SK-N-SH treated with all-trans-retinoic acid at 6 μM for 48 hours (cell line): ENCODE measurements at regions not wholly inside any gene's neighbourhood (a gene's known extent, or its start where the extent isn't known, plus 50 kb on each side); places are given as distances from the start of the nearest gene placed in this dataset.
"Not testable (repeated sequence)": the region's sequence is repeated elsewhere in the genome, so short reads cannot be mapped to it uniquely, and the experiment has no call there.

Experiments used
- ATAC-seq: fragments of 200-7000 bp; cut with Tn5 transposase; 3 replicates; pipeline ENCODE4 v1.9.1; 2020; ENCODE audit warnings: mild to moderate bottlenecking, moderate library complexity
- ARNTL ChIP-seq: fragments of 450-650 bp; formaldehyde crosslinking; IDR thresholded peaks from 2 replicates; pipeline ENCODE4 v1.5.0; 2020; ENCODE audit warnings: low read depth, mild to moderate bottlenecking, moderate library complexity, borderline replicate concordance
- CSDC2 ChIP-seq: fragments of 250-450 bp; sonication (Bioruptor Pico); IDR thresholded peaks from 2 replicates; pipeline ENCODE4 v1.5.0; 2020; ENCODE audit warnings: mild to moderate bottlenecking, moderate library complexity
- CSRNP3 ChIP-seq: fragments of 250-450 bp; sonication (Bioruptor Pico); IDR thresholded peaks from 2 replicates; pipeline ENCODE4 v1.5.1; 2021; ENCODE audit warnings: mild to moderate bottlenecking, moderate library complexity
- ESRRG ChIP-seq: fragments of 250-450 bp; sonication (Bioruptor Pico); IDR thresholded peaks from 2 replicates; pipeline ENCODE4 v1.6.1; 2021; ENCODE audit warnings: mild to moderate bottlenecking
- ISL1 ChIP-seq: fragments of 250-450 bp; sonication (Bioruptor Pico); IDR thresholded peaks from 2 replicates; pipeline ENCODE4 v2.1.2; 2022; ENCODE audit warnings: mild to moderate bottlenecking, moderate library complexity
- PPARA ChIP-seq: fragments of 250-450 bp; sonication (Bioruptor Pico); IDR thresholded peaks from 2 replicates; pipeline ENCODE4 v1.5.0; 2020; ENCODE audit warnings: mild to moderate bottlenecking, borderline replicate concordance
- TOX ChIP-seq: fragments of 250-450 bp; sonication (Bioruptor Pico); IDR thresholded peaks from 2 replicates; pipeline ENCODE4 v1.8.0; 2021; ENCODE audit warnings: mild to moderate bottlenecking, moderate library complexity, borderline replicate concordance
- TSHZ2 ChIP-seq: fragments of 250-450 bp; sonication (Bioruptor Pico); IDR thresholded peaks from 2 replicates; pipeline ENCODE4 v1.5.0; 2020; ENCODE audit warnings: mild to moderate bottlenecking, moderate library complexity
- ZC3H10 ChIP-seq: fragments of 250-450 bp; sonication (Bioruptor Pico); IDR thresholded peaks from 2 replicates; pipeline ENCODE4 v1.5.1; 2021; ENCODE audit warnings: mild to moderate bottlenecking, moderate library complexity
- ZFP3 ChIP-seq: fragments of 250-450 bp; sonication (Bioruptor Pico); IDR thresholded peaks from 2 replicates; pipeline ENCODE4 v1.5.0; 2020; ENCODE audit warnings: mild to moderate bottlenecking, moderate library complexity
- ZFP30 ChIP-seq: fragments of 450-650 bp; formaldehyde crosslinking; IDR thresholded peaks from 2 replicates; pipeline ENCODE4 v1.5.0; 2022; ENCODE audit warnings: mild to moderate bottlenecking, moderate library complexity
- ZNF565 ChIP-seq: fragments of 450-650 bp; formaldehyde crosslinking; conservative IDR thresholded peaks from 2 replicates; pipeline ENCODE4 v1.5.0; 2020; ENCODE audit warnings: low read depth, mild to moderate bottlenecking, moderate library complexity
- ZNF70 ChIP-seq: fragments of 450-650 bp; formaldehyde crosslinking; IDR thresholded peaks from 2 replicates; pipeline ENCODE4 v1.5.0; 2020; ENCODE audit warnings: mild to moderate bottlenecking, moderate library complexity
- ZNF8 ChIP-seq: fragments of 450-650 bp; formaldehyde crosslinking; IDR thresholded peaks from 2 replicates; pipeline ENCODE4 v1.5.0; 2020; ENCODE audit warnings: mild to moderate bottlenecking, moderate library complexity
- TF ChIP-seq, protein P1 (sequence below): fragments of 250-450 bp; sonication (Bioruptor Pico); IDR thresholded peaks from 2 replicates; pipeline ENCODE4 v1.8.0; 2020; ENCODE audit warnings: mild to moderate bottlenecking, moderate library complexity, borderline replicate concordance
- TF ChIP-seq, protein P2 (sequence below): fragments of 250-450 bp; sonication (Bioruptor Pico); IDR thresholded peaks from 2 replicates; pipeline ENCODE4 v1.8.0; 2021; ENCODE audit warnings: low read depth, mild to moderate bottlenecking, moderate library complexity, borderline replicate concordance
- TF ChIP-seq, protein P3 (sequence below): fragments of 250-450 bp; sonication (Bioruptor Pico); IDR thresholded peaks from 2 replicates; pipeline ENCODE4 v1.5.1; 2020; ENCODE audit warnings: low read depth, mild to moderate bottlenecking, moderate library complexity

- TF ChIP-seq, protein P1, sequence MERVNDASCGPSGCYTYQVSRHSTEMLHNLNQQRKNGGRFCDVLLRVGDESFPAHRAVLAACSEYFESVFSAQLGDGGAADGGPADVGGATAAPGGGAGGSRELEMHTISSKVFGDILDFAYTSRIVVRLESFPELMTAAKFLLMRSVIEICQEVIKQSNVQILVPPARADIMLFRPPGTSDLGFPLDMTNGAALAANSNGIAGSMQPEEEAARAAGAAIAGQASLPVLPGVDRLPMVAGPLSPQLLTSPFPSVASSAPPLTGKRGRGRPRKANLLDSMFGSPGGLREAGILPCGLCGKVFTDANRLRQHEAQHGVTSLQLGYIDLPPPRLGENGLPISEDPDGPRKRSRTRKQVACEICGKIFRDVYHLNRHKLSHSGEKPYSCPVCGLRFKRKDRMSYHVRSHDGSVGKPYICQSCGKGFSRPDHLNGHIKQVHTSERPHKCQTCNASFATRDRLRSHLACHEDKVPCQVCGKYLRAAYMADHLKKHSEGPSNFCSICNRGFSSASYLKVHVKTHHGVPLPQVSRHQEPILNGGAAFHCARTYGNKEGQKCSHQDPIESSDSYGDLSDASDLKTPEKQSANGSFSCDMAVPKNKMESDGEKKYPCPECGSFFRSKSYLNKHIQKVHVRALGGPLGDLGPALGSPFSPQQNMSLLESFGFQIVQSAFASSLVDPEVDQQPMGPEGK (CRISPR knock-in tag): no peak
- TF ChIP-seq ISL1 (no peak), PPARA (CRISPR knock-in tag) (no peak)
Measured at GRCh38 chr14:28629328-28630004, 137.1 kb upstream of the FOXG1 start (continued).

DNA sequence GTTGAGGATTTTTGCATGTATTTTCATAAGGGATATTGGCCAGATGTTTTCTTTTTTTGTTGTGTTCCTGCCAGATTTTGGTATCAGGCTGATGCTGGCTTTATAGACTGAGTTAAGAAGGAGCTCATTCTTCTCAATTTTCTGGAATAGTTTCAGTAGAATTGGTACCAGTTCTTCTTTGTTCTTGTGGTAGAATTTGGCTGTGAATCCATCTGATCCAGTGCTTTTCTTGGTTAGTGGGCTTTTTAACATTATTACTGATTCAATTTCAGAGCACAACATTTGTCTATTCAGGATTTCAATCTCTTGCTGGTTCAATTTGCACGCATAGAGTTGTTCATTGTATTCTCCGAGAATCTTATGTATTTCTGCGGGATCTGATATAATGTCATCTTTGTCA, 136.5 kb upstream of the FOXG1 start:
- TF ChIP-seq ZNF8 (no peak), CSDC2 (CRISPR knock-in tag) (no peak), TSHZ2 (CRISPR knock-in tag) (no peak), ZFP30 (no peak), ZFP3 (CRISPR knock-in tag) (no peak), ZNF70 (no peak), ARNTL (CRISPR knock-in tag) (no peak), ISL1 (no peak)
- TF ChIP-seq, protein P2, sequence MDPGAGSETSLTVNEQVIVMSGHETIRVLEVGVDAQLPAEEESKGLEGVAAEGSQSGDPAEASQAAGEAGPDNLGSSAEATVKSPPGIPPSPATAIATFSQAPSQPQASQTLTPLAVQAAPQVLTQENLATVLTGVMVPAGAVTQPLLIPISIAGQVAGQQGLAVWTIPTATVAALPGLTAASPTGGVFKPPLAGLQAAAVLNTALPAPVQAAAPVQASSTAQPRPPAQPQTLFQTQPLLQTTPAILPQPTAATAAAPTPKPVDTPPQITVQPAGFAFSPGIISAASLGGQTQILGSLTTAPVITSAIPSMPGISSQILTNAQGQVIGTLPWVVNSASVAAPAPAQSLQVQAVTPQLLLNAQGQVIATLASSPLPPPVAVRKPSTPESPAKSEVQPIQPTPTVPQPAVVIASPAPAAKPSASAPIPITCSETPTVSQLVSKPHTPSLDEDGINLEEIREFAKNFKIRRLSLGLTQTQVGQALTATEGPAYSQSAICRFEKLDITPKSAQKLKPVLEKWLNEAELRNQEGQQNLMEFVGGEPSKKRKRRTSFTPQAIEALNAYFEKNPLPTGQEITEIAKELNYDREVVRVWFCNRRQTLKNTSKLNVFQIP: no peak
- TF ChIP-seq, protein P3, sequence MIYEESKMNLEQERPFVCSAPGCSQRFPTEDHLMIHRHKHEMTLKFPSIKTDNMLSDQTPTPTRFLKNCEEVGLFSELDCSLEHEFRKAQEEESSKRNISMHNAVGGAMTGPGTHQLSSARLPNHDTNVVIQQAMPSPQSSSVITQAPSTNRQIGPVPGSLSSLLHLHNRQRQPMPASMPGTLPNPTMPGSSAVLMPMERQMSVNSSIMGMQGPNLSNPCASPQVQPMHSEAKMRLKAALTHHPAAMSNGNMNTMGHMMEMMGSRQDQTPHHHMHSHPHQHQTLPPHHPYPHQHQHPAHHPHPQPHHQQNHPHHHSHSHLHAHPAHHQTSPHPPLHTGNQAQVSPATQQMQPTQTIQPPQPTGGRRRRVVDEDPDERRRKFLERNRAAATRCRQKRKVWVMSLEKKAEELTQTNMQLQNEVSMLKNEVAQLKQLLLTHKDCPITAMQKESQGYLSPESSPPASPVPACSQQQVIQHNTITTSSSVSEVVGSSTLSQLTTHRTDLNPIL: no peak

DNA sequence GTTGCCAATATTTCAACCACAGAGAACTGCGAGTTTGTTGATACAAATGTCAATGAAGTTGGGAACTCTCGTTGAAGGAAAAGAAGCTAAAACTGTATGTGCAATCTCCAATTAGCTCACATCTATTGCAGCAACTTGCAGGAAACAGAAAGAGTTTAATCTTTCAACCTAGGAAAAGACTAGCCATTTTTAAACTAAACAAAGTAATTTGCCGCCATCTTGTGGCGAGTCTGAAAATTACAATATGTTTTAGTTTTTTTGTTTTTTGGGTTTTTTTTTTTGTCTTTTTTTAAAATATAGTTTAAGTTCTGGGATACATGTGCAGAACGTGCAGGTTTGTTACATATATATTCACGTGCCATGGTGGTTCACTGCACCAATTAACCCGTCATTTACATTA, 131.2 kb upstream of the FOXG1 start:
- no peak; the same call in 2 of the 3 replicates for ATAC-seq
- TF ChIP-seq ZC3H10 (CRISPR knock-in tag): no peak
- no peak for TF ChIP-seq ZFP30
- TF ChIP-seq ZNF70: no peak
- no peak for TF ChIP-seq TOX (CRISPR knock-in tag)
- TF ChIP-seq CSRNP3 (CRISPR knock-in tag): no peak
- TF ChIP-seq ESRRG: no peak
- TF ChIP-seq ZFP3 (CRISPR knock-in tag): no peak
- no peak for TF ChIP-seq PPARA (CRISPR knock-in tag)
- TF ChIP-seq ZNF565 (CRISPR knock-in tag): no peak
- TF ChIP-seq, all 23 proteins: peak for 0

More for the DNA sequence above, 136.5 kb upstream of the FOXG1 start:
- no peak for ATAC-seq

- not testable (repeated sequence) for ATAC-seq
Measured at GRCh38 chr14:28635816-28636215, 130.8 kb upstream of the FOXG1 start.

DNA sequence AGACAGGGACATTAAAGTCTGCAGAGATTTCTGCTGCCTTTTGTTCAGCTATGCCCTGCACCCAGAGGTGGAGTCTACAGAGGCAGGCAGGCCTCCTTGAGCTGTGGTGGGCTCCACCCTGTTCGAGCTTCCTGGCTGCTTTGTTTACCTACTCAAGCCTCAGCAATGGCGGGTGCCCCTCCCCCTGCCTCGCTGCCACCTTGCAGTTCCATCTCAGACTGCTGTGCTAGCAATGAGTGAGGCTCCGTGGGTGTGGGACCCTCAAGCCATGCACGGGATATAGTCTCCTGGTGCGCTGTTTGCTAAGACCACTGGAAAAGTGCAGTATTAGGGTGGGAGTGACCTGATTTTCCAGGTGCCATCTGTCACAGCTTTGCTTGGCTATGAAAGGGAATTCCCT, 125.4 kb upstream of the FOXG1 start:
- ATAC-seq: not testable (repeated sequence)
